ENCODE measurements at regions not wholly inside any gene's neighbourhood (a gene's known extent, or its start where the extent isn't known, plus 50 kb on each side); places are given as distances from the start of the nearest gene placed in this dataset.

- DNase-seq (ENCODE audit: low read depth): no peak
Measured at GRCh38 chr12:90398285-90398836, 556.6 kb downstream of the CCER1 start.

GRCh38 chr12:90396556-90396955, 558.4 kb downstream of the CCER1 start:
- DNase-seq (ENCODE audit: low read depth): no peak

- no peak for DNase-seq (ENCODE audit: low read depth)
Measured at GRCh38 chr12:90393652-90394051, 561.3 kb downstream of the CCER1 start.

- DNase-seq (ENCODE audit: low read depth): no peak
Measured at GRCh38 chr12:90393089-90393488, 561.9 kb downstream of the CCER1 start.

GRCh38 chr12:90390947-90391346, 564.0 kb downstream of the CCER1 start:
- DNase-seq (ENCODE audit: low read depth): no peak

GRCh38 chr12:90368081-90368480, 586.9 kb downstream of the CCER1 start:
- no peak for DNase-seq (ENCODE audit: low read depth)

- DNase-seq (ENCODE audit: low read depth): peak; percentile 46
Measured at GRCh38 chr12:90366286-90366685, 588.7 kb downstream of the CCER1 start.

GRCh38 chr12:90360300-90360699, 594.7 kb downstream of the CCER1 start:
- no peak for DNase-seq (ENCODE audit: low read depth)

GRCh38 chr12:90355711-90356355, 599.1 kb downstream of the CCER1 start:
- no peak for DNase-seq (ENCODE audit: low read depth)

GRCh38 chr12:90343966-90344365, 611.0 kb downstream of the CCER1 start:
- no peak for DNase-seq (ENCODE audit: low read depth)

- no peak for DNase-seq (ENCODE audit: low read depth)
Measured at GRCh38 chr12:90342081-90342480, 612.9 kb downstream of the CCER1 start.

GRCh38 chr12:90339837-90340236, 615.1 kb downstream of the CCER1 start:
- no peak for DNase-seq (ENCODE audit: low read depth)

GRCh38 chr12:90338365-90338764, 616.6 kb downstream of the CCER1 start:
- DNase-seq (ENCODE audit: low read depth): no peak

GRCh38 chr12:90337018-90337417, 618.0 kb downstream of the CCER1 start:
- no peak for DNase-seq (ENCODE audit: low read depth)

GRCh38 chr12:90335566-90335965, 619.4 kb downstream of the CCER1 start:
- no peak for DNase-seq (ENCODE audit: low read depth)

GRCh38 chr12:90333939-90334338, 621.0 kb downstream of the CCER1 start:
- DNase-seq (ENCODE audit: low read depth): no peak

- no peak for DNase-seq (ENCODE audit: low read depth)
Measured at GRCh38 chr12:90333424-90333823, 621.6 kb downstream of the CCER1 start.

GRCh38 chr12:90331821-90332220, 623.2 kb downstream of the CCER1 start:
- no peak for DNase-seq (ENCODE audit: low read depth)

GRCh38 chr12:90331262-90331661, 622.6 kb upstream of the ATP2B1 start:
- no peak for DNase-seq (ENCODE audit: low read depth)

GRCh38 chr12:90327793-90328743, 619.4 kb upstream of the ATP2B1 start:
- no peak for DNase-seq (ENCODE audit: low read depth)

- no peak for DNase-seq (ENCODE audit: low read depth)
Measured at GRCh38 chr12:90323217-90323616, 614.6 kb upstream of the ATP2B1 start.

GRCh38 chr12:90322006-90322405, 613.4 kb upstream of the ATP2B1 start:
- DNase-seq (ENCODE audit: low read depth): no peak

GRCh38 chr12:90321369-90321768, 612.7 kb upstream of the ATP2B1 start:
- no peak for DNase-seq (ENCODE audit: low read depth)

All from non-pigmented ciliary epithelial cell (primary cell).